ENCODE measurements at regions not wholly inside any gene's neighbourhood (a gene's known extent, or its start where the extent isn't known, plus 50 kb on each side); places are given as distances from the start of the nearest gene placed in this dataset.

GRCh38 chr2:120626566-120626965 lies 109.1 kb upstream of the GLI2 start:
- intact Hi-C loops (cut with DNase I, micrococcal nuclease), result no loop called here
- no peak overlapping the region for H3K4me3 Mint-ChIP-seq
- Histone ChIP-seq H3K36me3 (ENCODE audit: insufficient read depth, low read length) (no peaks in the 10 kb centered on the region), H3K27ac (ENCODE audit: low read depth in 1 of 2, low read length in 2 of 2) (no peak overlapping the region), H3K9me3 (ENCODE audit: control insufficient read depth in 1 of 2, insufficient read depth in 1 of 2, low read length in 2 of 2) (peaks cover 0 to 15% of the 10 kb centered on the region in 2 experiments), H3K4me1 (ENCODE audit: insufficient read depth, low read length) (no peaks in the 10 kb centered on the region), H3K4me3 (ENCODE audit: low read length) (no peak overlapping the region), H3K27me3 (ENCODE audit: control insufficient read depth in 1 of 2, insufficient read depth in 2 of 2, low read length in 2 of 2) (peaks cover 0 to 3% of the 10 kb centered on the region in 2 experiments)
- no peaks in the 10 kb centered on the region for H3K4me1 Mint-ChIP-seq (ENCODE audit: low read depth)
- H3K27me3 Mint-ChIP-seq, result no peaks in the 10 kb centered on the region
- H3K36me3 Mint-ChIP-seq (ENCODE audit: low read depth), result no peaks in the 10 kb centered on the region
- TF ChIP-seq CTCF (IDR thresholded peaks at IDR 0.05), result no peak
- no peaks in the 10 kb centered on the region for H3K9me3 Mint-ChIP-seq
- ATAC-seq (ENCODE audit: poor library complexity) (no peak), DNase-seq (no peak)
- POLR2A ChIA-PET, result no interaction called here
- no peak overlapping the region for H3K27ac Mint-ChIP-seq
- CTCF ChIA-PET, result no interaction called here

- no peaks in the 10 kb centered on the region for H3K36me3 Mint-ChIP-seq (ENCODE audit: low read depth)
- Histone ChIP-seq H3K4me1 (ENCODE audit: insufficient read depth, low read length) (no peaks in the 10 kb centered on the region), H3K27me3 (ENCODE audit: control insufficient read depth in 1 of 2, insufficient read depth in 2 of 2, low read length in 2 of 2) (peaks cover 0 to 3% of the 10 kb centered on the region in 2 experiments), H3K27ac (ENCODE audit: low read depth in 1 of 2, low read length in 2 of 2) (no peak overlapping the region), H3K36me3 (ENCODE audit: insufficient read depth, low read length) (no peaks in the 10 kb centered on the region), H3K4me3 (ENCODE audit: low read length) (no peak overlapping the region), H3K9me3 (ENCODE audit: control insufficient read depth in 1 of 2, insufficient read depth in 1 of 2, low read length in 2 of 2) (peaks cover 0 to 10% of the 10 kb centered on the region in 2 experiments)
- peaks cover 6% of the 10 kb centered on the region for H3K27me3 Mint-ChIP-seq
- no peak overlapping the region for H3K4me3 Mint-ChIP-seq
- H3K9me3 Mint-ChIP-seq, result no peaks in the 10 kb centered on the region
- DNase-seq (no peak), ATAC-seq (ENCODE audit: poor library complexity) (no peak)
- ChIA-PET CTCF (no interaction called here), POLR2A (no interaction called here)
- no peak overlapping the region for H3K27ac Mint-ChIP-seq
- TF ChIP-seq CTCF (IDR thresholded peaks at IDR 0.05), result no peak
- intact Hi-C loops (cut with DNase I, micrococcal nuclease), result no loop called here
- H3K4me1 Mint-ChIP-seq (ENCODE audit: low read depth), result no peaks in the 10 kb centered on the region
These were observed 107.4 kb upstream of the GLI2 start for GRCh38 chr2:120628248-120628647.

- H3K27me3 Mint-ChIP-seq, result peaks cover 6% of the 10 kb centered on the region
- Histone ChIP-seq H3K27ac (ENCODE audit: low read depth in 1 of 2, low read length in 2 of 2) (no peak overlapping the region), H3K4me1 (ENCODE audit: insufficient read depth, low read length) (no peaks in the 10 kb centered on the region), H3K9me3 (ENCODE audit: control insufficient read depth in 1 of 2, insufficient read depth in 1 of 2, low read length in 2 of 2) (peaks cover 0 to 8% of the 10 kb centered on the region in 2 experiments), H3K4me3 (ENCODE audit: low read length) (no peak overlapping the region), H3K27me3 (ENCODE audit: control insufficient read depth in 1 of 2, insufficient read depth in 2 of 2, low read length in 2 of 2) (peaks cover 0 to 3% of the 10 kb centered on the region in 2 experiments), H3K36me3 (ENCODE audit: insufficient read depth, low read length) (no peaks in the 10 kb centered on the region)
- CTCF ChIA-PET, result no interaction called here
- POLR2A ChIA-PET, result no interaction called here
- H3K9me3 Mint-ChIP-seq, result no peaks in the 10 kb centered on the region
- intact Hi-C loops (cut with DNase I, micrococcal nuclease), result no loop called here
- H3K36me3 Mint-ChIP-seq (ENCODE audit: low read depth), result no peaks in the 10 kb centered on the region
- no peak overlapping the region for H3K4me3 Mint-ChIP-seq
- no peak for TF ChIP-seq CTCF (IDR thresholded peaks at IDR 0.05)
- DNase-seq, result no peak
- no peaks in the 10 kb centered on the region for H3K4me1 Mint-ChIP-seq (ENCODE audit: low read depth)
- ATAC-seq (ENCODE audit: poor library complexity), result no peak
- H3K27ac Mint-ChIP-seq, result no peak overlapping the region
These were observed 106.3 kb upstream of the GLI2 start for GRCh38 chr2:120629241-120629895.
